ENCODE measurements at regions not wholly inside any gene's neighbourhood (a gene's known extent, or its start where the extent isn't known, plus 50 kb on each side); places are given as distances from the start of the nearest gene placed in this dataset.

- TF ChIP-seq SUZ12 (IDR thresholded peaks at IDR 0.05; ENCODE audit: extremely low read depth, insufficient read depth, insufficient read length), result no peak
- TF ChIP-seq ZNF274 (IDR thresholded peaks at IDR 0.05; ENCODE audit: low read depth, low read length), result no peak
- no peak for TF ChIP-seq YY1 (IDR thresholded peaks at IDR 0.05; ENCODE audit: insufficient read depth, insufficient read length)
These were observed 368.5 kb downstream of the PCDH7 start for GRCh38 chr4:31088600-31089230.

Measured in NT2/D1 (cell line).